GM11168 (cell line): ENCODE measurements at regions not wholly inside any gene's neighbourhood (a gene's known extent, or its start where the extent isn't known, plus 50 kb on each side); places are given as distances from the start of the nearest gene placed in this dataset.
"Not testable (repeated sequence)": the region's sequence is repeated elsewhere in the genome, so short reads cannot be mapped to it uniquely, and the experiment has no call there.

Experiments used
- in situ Hi-C: fragments of 300-500 bp; cut with MboI; formaldehyde crosslinking; loops from one replicate; pipeline ENCODE4 v1.12.0; 2022; ENCODE audit warnings: low sequenced_read_pairs; ENCODE audit not compliant: unreplicated experiment

DNA sequence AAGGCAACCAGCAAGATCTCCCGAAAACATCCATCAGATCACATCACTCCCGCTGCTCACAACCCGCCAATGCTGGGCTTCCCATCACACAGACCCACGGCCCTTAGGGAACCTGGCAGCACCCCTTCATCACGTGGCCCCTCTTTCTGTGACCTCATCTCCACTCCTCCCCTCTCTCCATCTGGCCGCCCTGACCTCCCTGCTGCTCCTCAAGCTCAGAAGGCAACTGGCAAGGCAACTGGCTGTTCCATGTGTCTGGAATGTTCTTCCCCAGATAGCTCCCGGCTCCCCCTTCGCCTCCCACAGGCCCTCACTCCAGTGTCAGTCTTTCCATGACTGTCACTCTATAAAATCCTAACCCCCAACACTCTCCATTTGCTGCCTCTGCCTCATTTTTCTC is 113.0 kb upstream of the ERG start:
- in situ Hi-C loops = no loop called here

GRCh38 chr21:38613686-38614085 is 115.4 kb upstream of the ERG start:
- in situ Hi-C loops = no loop called here

GRCh38 chr21:38614558-38614957 is 116.3 kb upstream of the ERG start:
- in situ Hi-C loops = no loop called here

GRCh38 chr21:38619480-38619879 is 121.2 kb upstream of the ERG start:
- in situ Hi-C loops = no loop called here

- in situ Hi-C loops = no loop called here
These were observed 121.8 kb upstream of the ERG start for GRCh38 chr21:38619992-38620479.

DNA sequence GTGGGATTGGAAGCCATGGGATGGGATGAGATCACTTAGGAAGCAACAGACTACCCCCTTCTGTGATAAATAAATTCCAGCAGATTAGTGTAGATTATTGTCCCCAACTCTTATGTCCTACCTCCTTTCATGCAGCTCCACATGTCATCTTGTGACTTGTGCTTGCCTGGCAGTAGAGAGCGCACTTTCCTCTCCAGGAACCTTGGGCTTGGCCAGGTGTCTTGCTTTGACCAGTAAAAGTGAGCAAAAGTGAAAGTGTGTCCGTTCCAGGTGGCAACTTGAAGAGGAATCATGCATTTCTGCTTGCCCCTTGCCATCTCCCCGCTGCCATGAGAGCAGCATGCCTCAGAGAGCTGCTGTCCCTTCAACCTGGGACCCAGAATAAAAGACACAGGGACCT is 122.9 kb upstream of the ERG start:
- in situ Hi-C loops = no loop called here

DNA sequence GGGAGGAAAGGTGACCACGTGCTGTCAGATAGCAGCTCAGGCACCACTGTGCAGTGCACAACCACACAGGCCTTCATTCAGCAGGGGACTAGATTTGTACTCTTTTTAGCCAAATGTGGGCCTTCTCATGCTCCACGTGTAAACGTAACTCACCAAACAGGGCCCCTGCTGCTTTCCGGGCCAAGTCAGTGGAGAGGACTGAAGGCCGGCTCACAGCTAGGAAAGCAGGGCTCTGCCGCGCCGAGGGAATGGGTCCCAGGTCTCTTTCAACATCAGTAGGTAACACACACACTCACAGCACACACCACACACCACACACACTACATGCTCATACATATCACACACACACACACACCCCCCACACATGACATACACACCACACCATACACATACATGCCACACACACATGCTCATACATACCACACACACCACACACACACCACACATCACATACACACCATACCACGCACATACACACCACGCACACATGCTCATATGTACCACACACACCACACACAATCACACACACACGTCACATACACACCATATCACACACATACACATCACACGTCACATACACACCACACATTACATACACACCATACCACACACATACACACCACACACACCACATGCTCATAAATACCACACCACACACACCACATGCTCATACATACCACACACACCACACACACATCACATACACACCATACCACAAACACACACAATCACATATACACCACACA is 124.0 kb upstream of the ERG start:
- in situ Hi-C loops = no loop called here

GRCh38 chr21:38622827-38623209 is 124.5 kb upstream of the ERG start:
- in situ Hi-C loops = no loop called here

DNA sequence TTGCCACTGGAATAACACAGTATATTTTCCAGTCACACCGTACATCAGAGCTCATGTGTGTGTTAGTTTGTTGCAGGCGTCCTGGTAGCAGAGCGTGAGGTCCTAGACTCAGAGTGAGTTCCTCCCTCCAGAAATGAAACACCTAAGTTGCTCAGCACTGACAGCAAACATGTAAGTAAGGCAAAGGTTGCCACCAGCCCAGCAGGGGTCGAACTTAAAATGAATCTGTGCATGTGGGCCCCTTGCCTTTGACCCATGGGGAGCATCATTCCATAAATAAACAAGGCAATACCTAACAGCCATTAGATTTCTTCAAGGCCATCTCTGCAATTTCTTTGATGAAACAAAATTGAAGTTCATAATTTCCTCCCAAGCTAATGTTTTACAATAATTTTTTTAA is 125.3 kb upstream of the ERG start:
- in situ Hi-C loops = no loop called here

DNA sequence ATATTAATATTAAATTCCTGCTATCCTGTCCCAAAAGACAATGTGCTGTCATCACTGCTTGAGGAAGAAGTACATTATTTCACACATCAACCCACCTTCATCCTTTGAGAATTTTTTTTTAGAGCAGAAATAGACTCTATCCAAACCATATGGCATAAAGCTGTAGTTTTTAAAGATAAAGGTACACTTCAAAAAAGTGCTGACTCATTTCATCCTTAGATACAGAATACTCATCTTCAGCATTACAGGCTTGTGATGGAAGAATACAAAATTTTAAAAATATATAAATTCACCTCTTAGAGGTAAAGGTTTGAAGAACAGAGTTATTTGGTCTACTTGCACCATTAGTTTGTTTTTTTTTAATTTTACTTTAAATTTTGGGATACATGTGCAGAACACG is 126.7 kb upstream of the ERG start:
- in situ Hi-C loops = no loop called here

DNA sequence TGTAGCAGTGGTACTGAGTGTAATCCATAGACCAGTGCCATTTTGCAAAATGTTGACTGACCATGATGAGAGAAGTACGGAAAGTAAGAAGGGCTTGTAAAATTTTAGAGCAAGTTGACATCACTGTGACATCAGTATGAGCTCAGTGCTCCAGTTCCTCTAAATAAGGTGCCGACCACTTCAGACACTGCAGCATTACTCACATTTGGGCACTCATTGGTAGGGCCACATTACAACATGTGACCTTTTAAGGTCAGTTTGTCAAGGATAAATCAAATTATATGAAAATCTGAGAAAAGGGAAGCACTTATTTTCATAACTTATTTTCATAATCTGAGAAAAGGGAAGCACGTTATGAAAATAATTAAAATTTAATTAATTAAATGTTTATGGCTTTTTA is 128.0 kb upstream of the ERG start:
- in situ Hi-C loops = no loop called here

DNA sequence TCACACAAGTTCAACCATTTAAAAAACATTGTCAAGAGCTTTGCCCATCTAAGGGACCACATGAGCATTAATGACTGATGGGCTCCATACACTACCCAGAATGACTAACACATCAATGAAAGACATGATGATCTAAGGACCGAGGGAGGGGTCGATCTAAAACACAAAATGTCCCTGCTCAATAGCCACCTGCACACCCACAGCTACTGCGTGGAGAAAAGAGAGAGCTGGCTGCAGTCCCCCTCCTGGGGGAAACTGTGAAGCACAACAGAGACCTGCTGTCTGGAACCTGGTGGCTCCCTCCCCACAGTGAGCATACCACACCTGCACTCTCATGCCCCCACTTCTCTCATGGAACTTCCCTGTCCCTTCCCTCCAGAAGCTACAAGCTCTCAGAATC is 130.1 kb upstream of the ERG start:
- in situ Hi-C loops = no loop called here

- in situ Hi-C loops = no loop called here
These were observed 132.9 kb upstream of the ERG start for GRCh38 chr21:38631206-38631605.

- in situ Hi-C loops = no loop called here
These were observed 133.4 kb upstream of the ERG start for GRCh38 chr21:38631676-38632075.

- in situ Hi-C loops = no loop called here
These were observed 138.9 kb upstream of the ERG start for GRCh38 chr21:38637161-38637560.

- in situ Hi-C loops = no loop called here
These were observed 141.5 kb upstream of the ERG start for GRCh38 chr21:38639571-38640354.

GRCh38 chr21:38640355-38640742 is 142.1 kb upstream of the ERG start:
- in situ Hi-C loops = not testable (repeated sequence)

GRCh38 chr21:38643404-38644023 is 145.2 kb upstream of the ERG start:
- in situ Hi-C loops = no loop called here

- in situ Hi-C loops = no loop called here
These were observed 147.0 kb upstream of the ERG start for GRCh38 chr21:38645282-38645681.

GRCh38 chr21:38646213-38646837 is 148.0 kb upstream of the ERG start:
- in situ Hi-C loops = no loop called here

GRCh38 chr21:38649120-38649519 is 150.8 kb upstream of the ERG start:
- in situ Hi-C loops = no loop called here
